NCI-H1048 (cell line): ENCODE measurements at regions not wholly inside any gene's neighbourhood (a gene's known extent, or its start where the extent isn't known, plus 50 kb on each side); places are given as distances from the start of the nearest gene placed in this dataset.

ENCODE experiments used
- DNase-seq: peaks from one replicate; lab custom pipeline; 2025; lab: John Stamatoyannopoulos, UW

DNA sequence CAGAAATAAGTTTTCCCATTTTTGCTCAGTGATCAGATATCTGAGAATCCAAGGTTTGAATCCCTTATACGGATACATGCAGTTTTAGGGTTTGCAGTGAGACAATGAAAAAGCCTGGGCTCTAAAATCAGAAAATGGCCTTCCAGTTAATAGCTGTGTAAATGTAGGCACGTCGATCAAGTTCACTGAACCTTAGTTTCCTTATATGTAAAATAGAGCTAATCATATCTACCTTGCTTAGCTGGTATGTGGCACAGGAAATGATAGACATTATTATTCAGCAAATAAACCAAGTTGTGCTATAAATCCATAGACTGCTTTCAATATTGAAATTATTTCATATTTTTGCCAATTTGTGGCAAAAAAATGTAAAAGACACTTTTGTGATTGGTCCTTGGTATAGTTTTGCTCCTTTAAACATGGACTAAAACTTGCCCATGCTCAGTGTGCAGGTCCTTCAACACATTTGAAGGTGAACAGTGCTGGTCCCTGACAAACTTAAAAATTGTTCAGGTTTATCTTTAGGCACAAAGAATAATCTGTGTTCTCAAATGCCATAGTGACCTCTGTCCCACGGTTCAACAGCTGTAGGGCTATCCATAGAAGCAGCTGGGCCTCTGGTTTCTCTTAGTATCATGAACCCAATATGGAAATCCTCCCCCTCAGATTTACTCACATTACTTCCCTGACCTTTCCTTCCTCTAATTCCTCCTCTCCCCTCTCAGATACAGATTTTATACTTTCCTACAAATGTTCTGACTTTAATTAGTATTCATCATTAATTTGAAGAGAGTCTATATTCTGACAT, 51.0 kb downstream of the CCDC54 start:
- no peak for DNase-seq

DNA sequence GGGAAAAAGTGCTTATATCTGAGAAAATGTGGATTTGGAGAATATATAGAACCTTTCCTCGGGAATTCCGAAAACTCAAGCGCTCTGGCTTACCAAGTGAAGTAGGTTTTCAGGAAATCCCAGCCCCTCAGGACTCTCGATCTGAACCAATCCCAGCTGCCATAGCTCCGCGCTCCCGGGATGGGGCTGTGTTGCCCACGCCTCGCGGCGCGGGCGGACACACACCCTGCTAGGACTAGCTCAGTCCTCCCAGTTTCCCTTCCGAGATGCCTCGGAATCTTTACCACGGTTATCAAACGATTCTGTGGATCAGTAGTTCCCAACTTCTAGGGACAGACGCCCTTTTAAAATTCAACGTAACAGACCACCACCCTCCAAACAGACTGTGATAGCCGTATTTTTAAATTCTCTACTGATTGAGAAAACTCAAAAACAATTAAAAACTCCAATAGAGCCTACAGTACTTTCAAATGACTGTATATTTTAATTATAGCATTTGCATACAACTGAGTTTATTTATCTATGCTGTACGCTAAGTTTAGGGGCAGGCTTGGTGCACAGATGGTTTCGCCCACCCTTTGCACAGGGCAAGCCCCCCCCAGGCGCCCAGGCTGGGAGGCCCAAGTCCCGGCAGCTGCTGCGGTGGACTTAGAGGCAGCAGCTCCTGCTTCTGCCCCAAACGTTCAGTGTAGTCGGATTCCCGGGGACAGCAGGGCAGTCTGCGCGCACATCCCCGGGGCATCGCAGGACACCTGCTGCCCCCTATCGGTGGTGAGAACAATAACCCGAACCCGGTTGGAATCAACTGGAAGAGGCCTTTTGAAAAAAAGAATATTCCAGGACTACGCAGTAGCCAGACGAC, 52.3 kb downstream of the CCDC54 start:
- DNase-seq, result peak; percentile 48

DNA sequence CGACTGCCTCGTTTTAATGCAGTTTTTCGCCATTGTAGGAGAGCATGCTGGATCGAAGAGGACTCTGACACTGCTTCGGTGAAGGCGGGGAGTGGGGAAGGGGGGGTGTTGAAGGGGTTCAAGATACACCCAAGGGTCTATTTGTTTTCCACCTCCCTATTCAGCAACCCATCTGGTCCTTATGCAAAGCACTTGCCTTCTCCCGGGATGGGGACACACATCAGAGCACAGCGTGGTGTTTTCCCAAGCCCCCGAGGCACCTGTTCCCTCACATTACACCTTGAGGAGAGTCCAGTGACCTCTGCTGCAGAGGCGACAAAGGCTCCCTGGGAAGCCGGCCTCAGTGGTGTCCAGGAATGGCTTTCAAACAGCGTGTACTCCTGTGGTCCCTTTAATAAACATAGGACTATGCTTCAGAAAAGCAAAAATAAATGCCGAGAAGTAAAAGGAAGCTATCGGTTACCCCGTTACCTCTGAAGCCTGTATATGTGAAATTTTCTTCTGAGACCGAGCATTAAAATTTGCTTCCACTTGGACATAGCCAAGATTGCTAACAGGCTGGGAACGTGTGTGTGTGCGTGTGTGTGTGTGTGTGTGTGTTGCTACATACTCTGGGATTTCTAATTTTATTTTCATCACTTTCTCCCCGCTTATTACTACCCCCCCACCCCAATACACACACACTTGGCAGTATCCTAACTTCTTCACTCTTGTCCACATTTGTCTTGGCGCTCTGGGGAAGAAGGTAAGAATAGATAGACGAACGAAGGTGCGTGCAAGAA, 53.2 kb downstream of the CCDC54 start:
- no peak for DNase-seq

DNA sequence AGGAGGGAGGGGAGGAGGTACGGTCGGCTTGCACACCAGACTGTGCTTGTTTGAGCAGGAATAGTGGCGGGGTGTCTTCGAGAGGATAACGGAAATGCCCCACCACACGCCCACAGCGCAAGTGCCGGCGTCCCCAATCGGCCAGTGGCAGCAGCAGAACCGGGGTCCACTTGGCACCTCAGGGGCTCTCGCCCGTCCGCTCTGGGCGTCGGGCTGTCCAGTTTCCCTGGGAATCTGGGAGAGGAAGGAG, 53.7 kb downstream of the CCDC54 start:
- DNase-seq, result no peak

DNA sequence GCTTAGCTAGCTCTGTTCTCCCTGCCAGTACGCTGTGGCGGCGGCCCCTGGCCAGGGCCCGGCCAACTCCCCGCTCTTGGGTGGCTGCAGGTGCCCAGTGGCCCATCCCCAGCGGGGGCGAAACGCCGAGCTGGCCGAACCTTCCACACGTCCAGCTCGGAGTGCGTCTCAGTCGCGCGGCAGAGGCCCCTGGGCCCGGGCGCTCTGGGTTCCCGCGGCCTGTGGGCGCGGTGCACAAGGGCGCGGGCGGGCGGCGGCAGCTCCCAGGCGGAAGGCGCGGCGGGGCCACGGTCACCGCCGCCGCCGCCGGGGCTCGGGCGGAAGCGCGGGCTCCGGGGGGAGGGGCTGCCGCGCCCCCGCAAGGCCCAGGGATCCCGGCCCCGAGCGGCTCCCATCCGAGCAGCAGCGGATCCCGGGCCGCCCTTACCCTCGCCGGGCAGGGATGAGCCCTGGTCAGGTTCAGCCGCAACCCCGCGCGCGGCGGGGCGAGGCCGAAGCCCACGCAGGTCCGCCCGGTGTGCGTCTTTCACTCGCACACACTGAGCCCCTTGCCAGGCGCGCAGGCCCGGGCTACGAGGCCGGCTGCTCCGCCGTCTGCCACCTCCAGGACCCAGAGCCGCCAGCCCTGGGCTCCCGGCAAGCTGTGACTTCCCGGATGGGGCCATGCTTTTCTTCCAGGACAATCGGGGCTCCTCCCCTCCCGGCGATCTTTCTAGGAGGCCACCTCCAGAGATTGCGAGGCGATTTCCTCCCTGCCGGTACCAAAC, 54.2 kb downstream of the CCDC54 start:
- no peak for DNase-seq

DNA sequence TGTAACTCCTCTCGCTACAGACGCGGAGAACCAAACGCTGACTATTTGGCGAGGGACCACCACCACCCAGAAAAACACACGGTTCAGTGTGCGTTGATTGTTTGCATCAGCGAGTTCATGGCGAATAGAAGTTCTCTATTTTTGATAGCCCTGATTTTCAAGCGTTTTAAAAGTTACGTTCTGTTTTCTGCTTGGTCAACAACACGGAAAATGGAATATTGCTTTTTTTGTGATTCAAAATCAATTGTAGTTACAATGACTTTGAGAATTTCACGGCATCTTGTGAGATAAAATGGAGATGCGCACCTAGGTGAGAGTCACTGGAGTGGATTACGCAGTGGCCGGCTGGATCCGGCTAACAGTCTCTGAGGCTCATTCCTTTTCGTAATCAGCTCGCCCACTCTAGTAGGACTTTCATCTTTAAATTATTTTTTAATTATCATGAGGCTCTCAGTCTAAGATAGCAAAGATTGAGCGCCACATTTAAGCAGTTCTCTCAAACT, 54.8 kb downstream of the CCDC54 start:
- DNase-seq, result no peak

DNA sequence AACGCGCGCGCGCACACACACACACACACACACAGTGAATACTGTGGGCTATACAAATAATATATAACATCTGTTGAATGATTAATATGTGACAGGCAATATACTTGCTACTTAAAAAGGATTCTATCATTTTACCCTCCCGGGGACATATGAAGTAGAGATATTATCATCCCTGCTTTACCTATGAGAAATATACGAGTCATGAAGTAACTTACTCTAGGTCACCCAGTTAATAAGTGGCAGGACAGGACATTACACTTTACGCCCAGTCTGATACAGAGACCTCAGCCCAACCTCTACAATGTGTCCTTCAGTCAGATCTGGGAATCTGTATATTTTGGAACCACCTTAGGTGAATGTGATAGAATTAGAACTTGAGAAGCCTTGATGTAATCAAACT, 55.4 kb downstream of the CCDC54 start:
- DNase-seq, result no peak

DNA sequence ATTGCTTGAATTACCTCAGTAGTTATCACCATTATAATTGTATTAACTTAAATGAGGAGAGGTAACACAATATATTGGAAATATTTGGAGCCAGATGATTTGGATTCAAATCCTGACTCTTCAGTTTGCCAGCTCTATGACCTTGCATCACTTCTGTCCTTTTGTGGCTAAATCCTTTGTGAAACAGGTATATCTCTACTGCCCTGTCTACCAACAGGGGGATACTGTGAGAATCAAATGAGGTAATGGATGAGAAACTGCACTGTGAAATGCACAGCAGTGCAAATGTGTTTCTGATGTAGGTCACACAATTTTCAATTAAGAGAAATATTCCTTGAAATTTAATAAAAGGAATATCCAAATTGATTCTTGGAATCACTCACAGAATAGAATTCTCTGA, 58.8 kb downstream of the CCDC54 start:
- no peak for DNase-seq

DNA sequence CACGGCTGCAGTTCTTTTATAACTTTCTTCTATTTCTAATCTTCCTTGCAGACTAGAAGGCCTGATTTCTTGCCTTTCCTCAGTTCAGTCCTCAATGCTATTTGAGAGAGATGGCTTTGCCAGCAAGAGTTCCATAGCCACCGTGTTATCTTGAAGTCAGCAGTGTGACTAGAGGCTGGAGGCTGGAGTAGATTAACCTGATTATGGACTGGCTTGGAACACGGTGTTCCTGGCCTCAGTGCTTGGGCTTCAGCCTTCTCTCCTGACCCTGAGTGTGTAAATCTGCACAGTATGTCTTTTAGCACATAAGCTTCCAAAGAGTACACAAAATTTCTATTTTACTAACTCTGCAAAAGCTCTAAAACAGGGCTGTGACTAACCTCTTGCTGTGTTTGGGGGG, 61.4 kb downstream of the CCDC54 start:
- DNase-seq, result no peak

DNA sequence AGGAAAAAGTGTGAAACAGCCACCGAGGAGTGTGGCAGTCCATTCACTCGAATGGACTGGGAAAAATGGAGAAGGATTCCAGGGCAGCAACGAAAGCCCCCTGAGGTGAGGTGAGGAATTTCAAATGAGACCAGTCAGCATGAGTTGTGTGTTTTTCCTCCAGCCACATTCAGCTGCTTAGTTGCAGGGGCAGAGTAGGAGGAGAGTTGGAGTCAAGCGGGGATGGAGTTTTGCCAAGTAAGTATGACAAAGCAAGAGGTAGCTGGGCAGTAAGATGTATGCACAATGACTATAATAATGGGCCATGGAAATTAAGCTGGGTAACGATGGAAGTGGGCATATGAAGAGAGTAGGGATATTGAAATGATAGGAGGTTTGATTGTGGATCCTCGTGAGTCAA, 64.4 kb downstream of the CCDC54 start:
- no peak for DNase-seq

DNA sequence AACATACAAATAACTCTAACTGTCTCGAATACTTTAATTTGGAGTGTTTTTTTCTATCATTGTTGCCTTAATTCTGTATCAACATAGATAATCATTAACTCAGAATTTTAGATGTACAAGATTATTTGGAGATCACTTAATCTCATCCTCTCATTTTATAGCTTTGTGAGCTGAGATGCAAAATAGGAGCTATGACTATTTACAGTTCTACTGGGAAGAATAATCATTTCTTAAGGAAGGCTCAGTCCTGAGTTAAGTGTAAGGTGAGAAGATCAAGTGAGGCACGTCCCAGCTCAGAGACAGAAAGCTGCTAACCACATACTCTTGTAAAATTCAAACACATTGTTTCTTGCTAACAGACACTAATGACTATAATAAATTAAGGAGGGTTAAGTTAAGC, 66.2 kb downstream of the CCDC54 start:
- DNase-seq, result no peak

DNA sequence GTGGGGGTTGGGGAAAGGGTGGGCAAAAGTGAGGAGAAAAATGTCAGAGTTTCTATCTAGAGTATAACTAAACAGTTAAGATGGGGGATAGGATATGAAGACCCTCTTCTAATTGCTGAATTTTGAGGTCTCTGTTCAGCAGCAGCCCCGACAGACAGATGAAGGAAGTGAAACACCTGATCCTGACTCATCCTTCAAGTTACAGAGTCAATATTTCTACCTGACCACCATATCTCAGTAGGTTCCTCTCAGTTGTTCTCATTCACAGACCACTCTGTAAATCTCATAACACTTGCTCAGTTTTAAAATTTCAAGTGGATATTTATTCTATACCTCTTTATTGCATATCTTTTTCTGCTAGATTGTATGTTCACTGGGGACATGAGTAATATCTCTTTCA, 69.5 kb downstream of the CCDC54 start:
- DNase-seq, result no peak

DNA sequence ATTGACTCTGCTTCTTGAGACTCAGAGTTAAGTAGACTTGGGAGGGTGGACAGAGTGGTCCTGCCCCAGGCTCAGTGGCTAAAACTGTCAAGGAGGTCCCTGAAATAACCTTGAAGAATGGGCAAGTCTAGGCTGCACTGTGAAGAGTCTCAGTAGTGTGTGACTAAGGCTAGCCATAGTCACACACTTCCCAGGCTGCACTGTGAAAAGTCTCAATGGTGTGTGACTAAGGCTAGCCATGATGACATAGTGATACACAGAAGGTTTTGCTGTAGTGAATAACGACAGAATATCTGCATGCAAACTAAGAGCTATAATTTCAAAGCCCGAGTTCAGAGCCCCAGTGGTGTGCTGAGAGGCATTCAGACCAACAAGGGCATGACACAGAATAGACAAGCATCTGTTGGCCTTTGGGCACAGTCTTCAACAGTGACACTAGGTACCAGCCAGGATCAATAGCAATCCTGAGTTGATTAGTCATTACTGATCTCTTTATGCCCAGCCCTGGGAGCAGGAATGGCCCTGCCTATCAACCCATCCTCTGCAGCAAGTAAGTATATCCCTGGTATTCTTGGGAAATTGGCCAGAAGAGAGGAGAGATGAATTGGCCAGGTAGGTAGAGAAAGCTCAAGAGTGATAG, 72.4 kb upstream of the BBX start:
- DNase-seq, result no peak

DNA sequence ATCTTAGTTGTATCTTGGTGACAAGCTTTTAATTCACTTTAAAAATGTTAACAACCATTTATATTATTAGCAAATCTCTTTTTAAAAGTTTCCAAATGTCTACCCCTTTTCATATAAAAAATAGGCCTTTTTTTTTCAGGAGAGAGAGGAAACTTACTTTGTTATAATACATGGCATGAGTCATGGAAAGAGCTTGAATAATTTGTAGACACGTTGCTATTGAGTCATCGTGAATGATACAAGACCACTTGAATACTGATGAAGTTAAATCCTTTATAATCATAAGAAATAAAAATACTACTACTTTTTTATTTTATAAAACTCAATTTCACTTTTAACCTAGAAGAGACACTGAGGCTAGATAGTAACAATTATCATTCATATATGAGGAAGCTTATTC, 70.3 kb upstream of the BBX start:
- DNase-seq, result no peak

DNA sequence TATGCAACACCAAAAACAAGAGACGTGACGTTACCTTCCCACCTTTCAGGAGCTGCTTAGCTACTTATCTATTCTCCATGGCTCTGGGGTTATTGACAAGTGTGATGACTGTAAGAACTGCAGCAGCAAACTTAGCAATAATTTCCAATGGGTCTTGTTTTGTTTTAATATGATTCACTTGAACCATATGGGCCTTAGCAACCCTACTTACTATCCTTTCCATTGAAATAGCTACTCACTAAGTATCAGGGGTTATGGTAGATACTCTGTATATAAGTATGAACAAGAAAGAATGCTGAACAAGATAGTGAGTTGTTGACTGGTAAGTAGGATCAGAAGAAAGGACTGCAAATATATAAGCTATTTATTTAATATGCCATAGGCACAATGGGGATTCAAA, 69.3 kb upstream of the BBX start:
- DNase-seq, result no peak

DNA sequence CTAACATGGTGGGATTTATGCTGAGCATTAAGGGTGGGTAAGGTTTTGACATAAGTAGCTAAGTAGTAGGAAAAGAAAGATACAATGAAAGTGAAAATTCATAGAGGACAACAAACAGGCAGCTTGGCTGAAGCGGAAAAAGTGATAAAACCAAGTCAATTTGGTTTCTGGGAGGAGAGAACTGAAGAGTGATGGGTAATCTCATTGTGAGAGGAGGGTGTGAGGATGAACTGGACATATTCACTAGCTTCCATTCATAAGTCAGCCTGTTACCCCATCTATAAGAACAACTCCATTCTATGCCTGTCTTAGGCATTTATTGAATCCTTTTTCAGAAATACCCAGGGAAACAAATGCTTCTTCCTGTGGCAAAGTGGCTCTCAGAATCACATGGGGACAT, 67.1 kb upstream of the BBX start:
- DNase-seq, result no peak

DNA sequence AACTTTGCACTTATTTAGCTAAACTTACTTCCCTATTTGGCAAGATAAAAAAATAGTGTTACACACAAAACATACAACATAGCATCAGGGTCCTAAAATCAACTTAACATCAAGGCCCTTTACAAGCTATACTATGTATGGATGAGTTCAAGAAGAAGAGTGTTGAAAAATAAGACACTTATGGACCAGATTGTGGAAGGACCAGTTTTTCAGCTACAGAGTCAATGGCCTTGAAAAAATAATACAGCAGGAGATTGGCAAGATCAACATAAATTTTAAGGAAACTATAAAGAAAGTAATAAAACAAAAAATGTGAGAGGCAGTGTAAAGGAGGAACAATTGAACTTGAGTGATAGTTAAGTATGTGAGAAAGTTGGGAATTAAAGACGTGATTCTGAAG, 66.3 kb upstream of the BBX start:
- no peak for DNase-seq

DNA sequence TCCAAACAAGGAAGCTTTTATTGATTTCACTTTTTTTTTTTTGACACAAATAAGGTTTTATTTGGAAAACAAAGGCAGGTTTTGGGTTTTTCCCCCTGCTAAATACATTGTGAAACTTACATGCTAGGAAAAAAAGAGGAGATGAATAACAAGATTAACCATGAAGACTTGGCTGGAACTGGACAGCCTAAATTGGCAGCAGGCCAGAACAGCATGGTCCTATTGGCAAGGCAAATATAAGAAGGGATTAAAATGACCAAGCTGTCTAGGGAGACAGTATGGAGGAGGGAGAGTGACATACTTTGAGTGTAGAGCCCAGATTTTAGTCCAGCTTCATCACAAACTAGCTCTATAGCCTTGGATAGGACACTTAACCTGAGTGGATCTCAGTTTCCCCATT, 63.9 kb upstream of the BBX start:
- DNase-seq, result no peak

DNA sequence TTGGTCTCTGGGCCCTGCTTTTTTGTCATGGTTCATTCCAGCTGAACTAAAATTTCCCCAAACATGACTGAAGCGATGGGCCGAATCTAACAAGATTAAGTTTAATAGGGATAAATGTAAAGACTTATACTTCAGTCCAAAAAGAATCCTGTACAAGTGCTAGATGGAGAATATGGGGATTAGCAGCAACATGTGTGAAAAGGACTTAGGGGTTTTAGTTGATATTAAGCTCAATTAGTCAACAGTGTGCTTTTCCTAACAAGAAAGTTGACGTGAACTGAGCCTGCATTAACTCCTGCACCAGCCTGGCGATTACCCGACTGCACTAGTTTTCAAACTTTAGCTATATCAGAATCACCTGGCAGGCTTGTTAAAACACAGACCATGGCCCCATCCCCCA, 61.0 kb upstream of the BBX start:
- DNase-seq, result no peak

DNA sequence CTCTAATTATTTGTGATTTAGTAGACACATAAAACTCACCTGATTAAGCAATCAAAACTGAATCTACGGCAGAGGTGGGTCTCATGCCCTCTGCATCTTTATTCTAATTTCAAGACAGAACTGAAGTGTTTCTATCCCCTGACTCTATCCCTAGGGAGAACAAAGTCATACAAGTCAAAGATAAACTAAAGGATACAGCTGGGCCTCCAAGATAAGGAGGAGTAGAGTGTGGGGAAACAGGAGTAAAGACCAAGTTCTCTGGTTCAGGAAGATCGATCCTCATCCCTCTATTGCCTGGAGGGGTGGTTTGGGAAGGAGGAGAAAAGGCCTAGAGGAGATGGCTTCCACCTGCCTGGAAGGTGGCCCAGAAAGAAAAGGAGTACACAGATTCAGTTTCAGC, 58.7 kb upstream of the BBX start:
- no peak for DNase-seq

DNA sequence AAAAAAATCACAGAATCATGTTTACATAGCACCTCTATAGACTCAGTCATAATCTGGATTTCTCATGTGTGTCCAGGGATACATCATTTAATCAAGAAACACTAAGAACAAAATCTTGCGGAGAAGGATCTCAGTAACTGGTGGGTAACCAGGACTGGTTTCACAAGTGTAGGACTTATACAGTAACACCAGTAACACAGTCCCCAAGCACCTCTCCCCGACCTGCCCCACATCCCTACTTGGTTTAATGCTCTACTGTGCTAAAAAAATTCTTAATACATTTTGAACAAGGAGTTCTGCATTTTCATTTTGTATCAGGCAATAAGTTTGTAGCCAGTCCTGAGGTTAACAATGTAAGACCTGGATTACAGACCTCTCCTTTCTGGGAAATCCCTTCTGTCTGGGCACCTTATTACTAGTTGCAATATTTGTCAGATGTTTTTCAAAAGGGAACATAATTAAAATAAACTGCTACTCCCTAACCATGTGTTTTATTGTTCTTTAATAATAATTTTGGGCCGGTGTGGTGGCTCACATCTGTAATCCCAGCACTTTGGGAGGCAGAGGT, 57.6 kb upstream of the BBX start:
- DNase-seq, result no peak
